SIG-M5 (cell line): ENCODE measurements at regions not wholly inside any gene's neighbourhood (a gene's known extent, or its start where the extent isn't known, plus 50 kb on each side); places are given as distances from the start of the nearest gene placed in this dataset.
"Not testable (repeated sequence)": the region's sequence is repeated elsewhere in the genome, so short reads cannot be mapped to it uniquely, and the experiment has no call there.

Experiments used
- DNase-seq: peaks from one replicate; lab custom pipeline; 2025; lab: John Stamatoyannopoulos, UW

- DNase-seq = no peak
These were observed 1310.1 kb upstream of the RAG2 start for GRCh38 chr11:37908219-37908548.

DNA sequence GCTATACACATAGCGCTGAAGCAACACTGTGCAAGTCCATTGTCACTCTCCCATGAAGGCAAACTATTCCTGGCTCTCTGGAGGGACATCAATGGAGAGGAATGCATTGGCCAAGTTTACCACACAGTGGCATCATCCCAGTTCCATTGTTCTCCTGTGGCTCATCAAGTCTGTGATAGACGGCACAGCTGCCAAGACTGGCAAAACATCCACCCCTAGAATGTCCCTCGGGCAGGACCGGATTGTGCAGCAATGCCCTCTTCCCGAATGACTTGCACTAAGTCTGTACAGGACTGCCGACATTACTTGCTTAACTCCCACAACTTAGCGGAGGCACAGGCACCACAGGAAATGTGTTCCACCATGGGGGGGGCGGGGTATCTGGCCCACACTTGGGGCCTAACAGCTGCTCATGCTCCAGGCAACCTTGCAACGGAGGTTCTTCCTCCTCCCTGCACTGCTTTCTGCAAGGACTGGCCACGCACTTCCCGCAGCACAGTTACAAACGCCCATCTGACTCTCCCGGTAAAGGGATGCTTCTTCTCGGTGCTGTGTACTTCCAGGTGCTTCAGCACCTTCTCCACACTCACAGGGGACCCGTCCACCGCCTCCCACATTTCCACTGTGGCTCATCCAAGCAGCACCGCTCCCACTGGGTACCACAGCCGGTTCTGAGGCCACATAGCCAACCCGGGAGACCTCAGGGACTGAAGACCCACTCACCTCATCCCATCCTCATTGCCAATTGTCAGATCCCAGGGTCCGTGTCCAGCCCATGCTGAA lies 1309.6 kb upstream of the RAG2 start:
- DNase-seq = no peak

GRCh38 chr11:37905707-37906417 lies 1307.8 kb upstream of the RAG2 start:
- DNase-seq = no peak

DNA sequence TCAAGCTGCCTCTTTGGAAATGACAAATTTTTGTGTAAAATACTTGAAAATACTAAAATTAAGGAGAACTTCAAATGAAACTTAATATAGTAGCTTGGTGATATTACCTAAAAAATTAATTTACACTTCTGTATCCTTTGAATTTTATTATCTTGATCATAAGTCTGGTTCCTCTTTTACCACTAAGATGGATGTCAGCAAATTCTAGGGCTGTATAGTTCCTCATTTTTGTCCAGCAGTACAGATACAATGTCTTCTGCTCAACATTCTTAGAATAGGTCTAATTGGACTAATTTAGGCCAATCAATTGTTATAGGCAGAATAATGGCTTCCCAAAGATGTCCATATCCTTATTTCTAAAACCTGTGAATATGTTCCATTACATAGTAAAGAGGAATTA lies 1298.0 kb upstream of the RAG2 start:
- no peak for DNase-seq

GRCh38 chr11:37881741-37882140 lies 1283.7 kb upstream of the RAG2 start:
- no peak for DNase-seq

DNA sequence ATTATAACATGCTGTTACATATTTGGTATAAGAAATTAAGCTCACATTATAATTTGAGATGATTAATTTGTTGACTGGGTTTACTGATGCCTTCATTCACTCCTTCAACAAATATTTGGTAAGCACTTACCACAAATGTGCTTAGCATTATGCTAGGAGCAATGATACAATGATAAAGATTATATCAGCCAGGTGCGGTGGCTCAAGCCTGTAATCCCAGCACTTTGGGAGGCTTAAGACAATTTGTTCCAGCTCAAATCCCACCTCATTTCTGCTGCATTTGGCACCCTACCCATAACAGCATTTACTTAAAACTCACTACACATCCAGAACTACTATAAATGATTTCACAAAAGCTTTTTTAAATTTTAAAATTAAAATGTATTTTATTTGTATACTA lies 1263.6 kb upstream of the RAG2 start:
- DNase-seq = no peak

DNA sequence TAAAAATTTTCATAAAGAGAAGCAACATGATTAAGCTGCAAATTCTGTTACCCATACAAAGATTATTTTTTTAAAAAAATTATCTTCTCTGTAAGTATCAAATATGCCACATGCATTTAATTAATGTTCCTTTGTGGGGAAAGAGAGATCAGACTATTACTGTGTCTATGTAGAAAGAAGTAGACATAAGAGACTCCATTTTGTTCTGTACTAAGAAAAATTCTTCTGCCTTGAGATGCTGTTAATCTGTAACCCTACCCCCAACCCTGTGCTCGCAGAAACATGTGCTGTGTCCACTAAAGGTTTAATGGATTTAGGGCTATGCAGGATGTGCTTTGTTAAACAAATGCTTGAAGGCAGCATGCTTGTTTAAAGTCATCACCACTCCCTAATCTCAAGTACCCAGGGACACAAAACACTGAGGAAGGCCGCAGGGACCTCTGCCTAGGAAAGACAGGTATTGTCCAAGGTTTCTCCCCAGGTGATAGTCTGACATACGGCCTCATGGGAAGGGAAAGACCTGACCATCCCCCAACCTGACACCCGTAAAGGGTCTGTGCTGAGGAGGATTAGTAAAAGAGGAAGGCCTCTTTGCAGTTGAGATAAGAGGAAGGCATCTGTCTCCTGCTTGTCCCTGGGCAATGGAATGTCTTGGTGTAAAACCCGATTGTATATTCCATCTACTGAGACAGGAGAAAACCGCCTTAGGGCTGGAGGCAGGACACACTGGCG lies 1260.9 kb upstream of the RAG2 start:
- not testable (repeated sequence) for DNase-seq

- DNase-seq = no peak
These were observed 1260.4 kb upstream of the RAG2 start for GRCh38 chr11:37858398-37858797.

GRCh38 chr11:37857726-37858125 lies 1259.7 kb upstream of the RAG2 start:
- no peak for DNase-seq

- DNase-seq = no peak
These were observed 1251.7 kb upstream of the RAG2 start for GRCh38 chr11:37849706-37850105.

DNA sequence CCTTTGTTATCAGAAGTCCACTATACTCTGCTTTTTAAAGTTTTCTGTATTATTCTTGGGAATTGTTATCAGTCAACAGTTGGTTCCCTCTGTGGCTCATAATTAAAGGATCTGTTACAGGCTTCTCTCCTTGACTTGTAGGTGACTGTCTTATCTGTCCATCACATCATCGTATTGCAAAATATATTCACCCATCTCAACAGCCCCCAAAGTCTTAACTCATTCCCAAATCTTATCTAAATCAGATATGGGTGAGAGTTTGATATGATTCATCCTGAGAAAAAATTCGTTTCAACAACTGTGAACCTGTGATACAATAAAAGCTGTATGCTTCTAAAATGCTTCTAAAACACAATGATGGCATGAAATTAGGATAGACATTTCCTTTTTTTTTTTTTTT lies 1245.6 kb upstream of the RAG2 start:
- no peak for DNase-seq

- no peak for DNase-seq
These were observed 1243.0 kb upstream of the RAG2 start for GRCh38 chr11:37841016-37841415.

- DNase-seq = not testable (repeated sequence)
These were observed 1242.3 kb upstream of the RAG2 start for GRCh38 chr11:37840345-37840744.

DNA sequence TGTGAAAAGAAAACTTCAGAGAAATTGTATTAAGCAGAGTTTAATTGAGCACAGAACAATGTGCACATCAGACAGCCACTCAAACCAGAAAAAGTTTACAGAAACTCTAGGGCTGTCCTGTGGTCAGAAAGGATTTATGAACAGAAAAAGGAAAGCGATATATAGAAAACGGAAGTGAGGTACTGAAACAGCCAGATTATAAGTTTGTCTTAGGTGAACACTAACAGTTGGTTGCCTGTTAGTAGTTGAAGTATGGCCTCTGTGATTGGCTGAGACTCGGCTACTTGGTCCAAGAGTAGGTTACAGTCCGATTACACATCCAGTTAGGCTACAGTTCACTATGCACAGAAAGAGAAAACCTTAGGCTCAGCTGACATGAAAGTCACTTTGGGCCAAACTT lies 1232.5 kb upstream of the RAG2 start:
- no peak for DNase-seq

GRCh38 chr11:37817727-37818270 lies 1219.8 kb upstream of the RAG2 start:
- no peak for DNase-seq

DNA sequence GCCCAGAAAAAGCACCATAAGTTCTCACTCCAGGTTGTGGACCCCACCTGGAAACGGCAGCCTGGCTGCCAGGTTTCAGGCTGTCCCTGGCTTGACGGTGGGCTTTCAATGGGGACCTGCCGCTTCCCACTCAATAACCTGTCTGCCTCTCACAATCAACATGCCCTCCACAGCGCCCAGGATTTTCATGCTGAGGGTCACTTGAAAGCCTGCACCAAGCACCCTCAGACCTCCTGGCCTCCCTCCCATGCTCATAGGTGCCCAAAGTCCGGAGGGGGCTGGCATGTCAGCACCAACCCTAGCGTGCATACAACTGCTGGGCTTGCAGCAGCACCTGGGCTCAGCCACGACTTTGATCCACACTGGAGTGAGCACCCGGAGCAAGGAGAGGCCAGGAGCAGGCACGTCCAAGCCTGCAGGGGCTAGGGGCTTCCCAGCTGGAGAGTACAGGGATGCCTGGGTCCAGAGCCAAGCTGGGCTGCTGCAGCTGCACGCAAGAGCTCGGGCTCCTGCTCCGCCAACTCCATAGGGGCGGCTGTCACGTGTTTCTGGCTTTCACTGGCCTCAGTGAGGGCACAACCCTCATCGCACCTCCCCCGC lies 1214.3 kb upstream of the RAG2 start:
- DNase-seq = no peak

DNA sequence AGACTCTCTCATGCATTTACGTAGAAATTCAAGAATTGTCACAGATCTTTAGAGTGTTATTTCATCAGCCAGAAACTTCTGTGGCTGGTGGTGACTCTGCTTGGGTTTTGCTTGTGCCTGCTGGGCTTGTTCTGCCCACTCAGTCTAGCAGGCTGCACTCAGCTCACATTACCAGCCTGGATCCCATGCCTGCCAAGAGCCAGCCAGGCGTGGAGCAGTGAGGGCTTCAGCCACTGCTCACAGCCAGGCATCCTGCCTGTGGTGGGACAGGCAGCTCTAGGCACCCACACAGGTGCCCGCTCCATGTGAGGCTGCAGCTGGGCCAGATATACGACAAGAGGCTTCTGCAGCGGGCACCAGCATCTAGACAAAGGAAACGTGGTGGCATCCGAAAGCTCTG lies 1213.3 kb upstream of the RAG2 start:
- DNase-seq = no peak

DNA sequence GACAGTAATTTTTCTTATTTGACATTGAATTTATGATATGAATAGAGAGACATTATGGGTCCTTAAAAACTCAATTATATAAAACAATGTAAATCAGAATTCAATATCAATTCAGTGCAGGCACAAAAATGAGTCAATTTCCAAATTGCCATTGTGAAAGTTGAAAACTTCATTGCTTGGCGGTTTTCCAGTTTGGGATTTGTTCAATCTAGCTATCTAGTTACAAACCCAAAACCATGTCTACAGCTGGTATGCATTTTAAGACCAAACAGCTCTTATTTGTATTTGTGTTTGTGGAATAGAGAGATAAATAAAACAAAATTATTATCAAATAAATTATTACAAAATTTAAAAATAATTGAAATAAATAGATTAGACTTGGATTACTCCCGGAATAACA lies 1206.6 kb upstream of the RAG2 start:
- DNase-seq = no peak

DNA sequence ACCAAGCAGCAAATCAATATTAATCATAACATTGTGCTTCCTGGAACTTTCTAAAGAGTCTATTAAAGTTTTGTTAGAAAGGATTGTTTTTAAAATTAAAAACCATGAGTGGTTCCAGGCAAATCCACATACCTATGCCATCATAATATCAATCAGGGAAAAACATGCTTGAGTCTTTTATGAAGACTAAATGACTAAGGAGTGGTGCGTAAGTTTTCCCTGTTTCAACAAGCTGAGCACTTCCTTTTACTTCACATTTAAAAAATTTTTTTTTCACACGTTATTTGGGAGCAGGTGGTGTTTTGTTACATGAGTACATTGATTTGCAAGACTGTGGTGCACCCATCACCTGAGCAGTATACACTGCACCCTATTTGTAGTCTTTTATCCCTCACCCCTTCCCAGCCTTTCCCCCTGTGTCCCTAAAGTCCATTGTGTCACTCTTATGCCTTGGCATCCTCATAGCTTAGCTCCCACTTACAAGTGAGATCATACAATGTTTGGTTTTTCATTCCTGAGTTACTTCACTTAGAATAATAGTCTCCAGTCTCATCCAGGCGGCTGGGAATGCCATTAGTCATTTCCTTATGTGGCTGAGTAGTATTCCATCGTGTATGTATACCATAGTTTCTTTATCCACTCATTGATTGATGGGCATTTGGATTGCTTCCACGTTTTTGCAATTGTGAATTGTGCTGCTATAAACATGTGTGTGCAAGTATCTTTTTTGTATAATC lies 1190.3 kb upstream of the RAG2 start:
- no peak for DNase-seq

DNA sequence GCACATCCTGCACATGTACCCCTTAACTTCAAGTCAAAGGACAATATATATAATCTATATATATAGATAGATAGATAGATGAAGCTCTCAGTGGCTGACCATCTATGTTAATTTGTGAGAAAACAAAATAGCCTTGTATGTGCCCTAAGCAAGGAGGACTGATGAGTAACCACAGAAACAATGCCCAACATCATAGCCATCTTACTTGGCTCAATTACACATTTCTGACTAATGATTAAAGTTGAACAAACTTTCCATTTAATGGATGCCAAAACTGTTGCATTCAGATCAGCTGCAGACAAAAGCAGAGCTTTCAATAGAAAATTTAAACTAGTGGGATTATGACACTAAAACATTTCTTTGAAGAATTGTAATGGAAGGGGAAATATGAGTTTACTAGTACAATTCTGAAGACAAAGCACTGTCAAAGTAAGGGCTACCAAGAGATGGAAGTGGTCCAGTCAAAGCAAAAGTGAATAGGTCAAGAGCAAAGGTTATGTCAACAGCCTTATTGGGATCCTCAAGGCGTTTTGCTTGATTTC lies 1188.2 kb upstream of the RAG2 start:
- DNase-seq = no peak

DNA sequence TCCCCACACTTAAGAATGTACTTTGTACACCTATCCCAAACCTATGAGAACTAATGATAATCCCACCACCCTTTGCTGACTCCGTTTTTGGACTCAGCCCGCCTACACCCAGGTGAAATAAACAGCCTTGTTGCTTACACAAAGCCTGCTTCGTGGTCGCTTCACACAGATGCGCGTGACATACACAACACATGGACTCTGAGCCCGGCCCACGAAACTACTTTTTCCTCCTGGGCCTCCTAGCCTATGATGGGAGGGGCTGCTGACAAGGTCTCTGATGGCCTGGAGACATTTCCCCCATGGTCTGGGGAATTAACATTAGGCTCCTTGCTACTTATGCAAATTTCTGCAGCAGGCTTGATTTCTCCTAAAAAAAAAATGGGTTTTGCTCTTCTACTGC lies 1176.4 kb upstream of the RAG2 start:
- DNase-seq = no peak
